PFSK-1 (cell line): ENCODE measurements at regions not wholly inside any gene's neighbourhood (a gene's known extent, or its start where the extent isn't known, plus 50 kb on each side); places are given as distances from the start of the nearest gene placed in this dataset.

Experiments used
- POLR2AphosphoS5 ChIP-seq: IDR thresholded peaks from 2 replicates; pipeline ENCODE4 v1.6.1; 2012; ENCODE audit warnings: low read depth, mild to moderate bottlenecking, control low read depth, low read length, moderate library complexity
- SIN3A ChIP-seq: IDR thresholded peaks from 2 replicates; pipeline ENCODE4 v1.6.1; 2012; ENCODE audit warnings: mild to moderate bottlenecking, low read length, moderate library complexity, borderline replicate concordance; ENCODE audit not compliant: insufficient read depth
- TAF1 ChIP-seq: IDR thresholded peaks from 2 replicates; pipeline ENCODE4 v1.6.1; 2012; ENCODE audit warnings: low read length, control low read depth, borderline replicate concordance; ENCODE audit not compliant: insufficient read depth

DNA sequence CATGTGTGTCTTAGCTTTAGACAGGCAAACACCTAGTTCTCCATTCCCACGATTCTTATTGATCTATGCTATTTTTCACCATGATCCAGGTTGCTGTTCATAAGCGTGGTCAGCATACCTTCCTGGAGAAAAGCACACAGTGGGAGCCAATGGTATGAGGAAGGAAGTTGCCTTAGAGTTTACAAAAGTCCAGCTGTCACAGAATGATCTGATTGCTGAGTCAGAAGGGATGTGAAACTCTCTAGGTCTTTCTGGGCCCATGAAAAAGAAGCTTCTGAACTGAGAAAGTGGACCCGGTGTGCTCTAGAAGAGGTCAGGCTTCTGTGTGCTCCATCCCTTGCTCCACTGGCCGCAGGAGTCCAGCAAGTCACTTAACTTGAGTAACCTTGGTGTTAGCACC, 71.0 kb upstream of the CCL1 start:
- TF ChIP-seq POLR2AphosphoS5 (no peak), SIN3A (no peak), TAF1 (no peak)
